ENCODE measurements at regions not wholly inside any gene's neighbourhood (a gene's known extent, or its start where the extent isn't known, plus 50 kb on each side); places are given as distances from the start of the nearest gene placed in this dataset.

- no peak for DNase-seq
Measured at GRCh38 chr5:67395790-67396418, 199.3 kb upstream of the CD180 start.

GRCh38 chr5:67393211-67393610, 196.6 kb upstream of the CD180 start:
- DNase-seq, result no peak

- DNase-seq, result no peak
Measured at GRCh38 chr5:67390935-67391334, 194.3 kb upstream of the CD180 start.

GRCh38 chr5:67383451-67383850, 186.9 kb upstream of the CD180 start:
- no peak for DNase-seq

- DNase-seq, result no peak
Measured at GRCh38 chr5:67381236-67381880, 184.8 kb upstream of the CD180 start.

- no peak for DNase-seq
Measured at GRCh38 chr5:67380431-67380830, 183.8 kb upstream of the CD180 start.

- DNase-seq, result no peak
Measured at GRCh38 chr5:67379753-67380152, 183.2 kb upstream of the CD180 start.

GRCh38 chr5:67378256-67378655, 181.7 kb upstream of the CD180 start:
- no peak for DNase-seq

- DNase-seq, result no peak
Measured at GRCh38 chr5:67377631-67378030, 181.0 kb upstream of the CD180 start.

- no peak for DNase-seq
Measured at GRCh38 chr5:67375606-67376005, 179.0 kb upstream of the CD180 start.

- no peak for DNase-seq
Measured at GRCh38 chr5:67374378-67374777, 177.8 kb upstream of the CD180 start.

GRCh38 chr5:67373518-67373917, 176.9 kb upstream of the CD180 start:
- no peak for DNase-seq

- no peak for DNase-seq
Measured at GRCh38 chr5:67372887-67373286, 176.3 kb upstream of the CD180 start.

GRCh38 chr5:67371924-67372323, 175.3 kb upstream of the CD180 start:
- DNase-seq, result no peak

GRCh38 chr5:67366691-67367395, 170.2 kb upstream of the CD180 start:
- no peak for DNase-seq

- no peak for DNase-seq
Measured at GRCh38 chr5:67366276-67366675, 169.7 kb upstream of the CD180 start.

GRCh38 chr5:67364381-67364970, 167.9 kb upstream of the CD180 start:
- DNase-seq, result no peak

GRCh38 chr5:67363963-67364362, 167.4 kb upstream of the CD180 start:
- DNase-seq, result no peak

- DNase-seq, result no peak
Measured at GRCh38 chr5:67363180-67363709, 166.6 kb upstream of the CD180 start.

GRCh38 chr5:67361932-67362729, 165.5 kb upstream of the CD180 start:
- no peak for DNase-seq

GRCh38 chr5:67360047-67360446, 163.4 kb upstream of the CD180 start:
- DNase-seq, result no peak

GRCh38 chr5:67358186-67358585, 161.6 kb upstream of the CD180 start:
- DNase-seq, result no peak

Data from 8988T (cell line).